A673 (cell line): ENCODE measurements at regions not wholly inside any gene's neighbourhood (a gene's known extent, or its start where the extent isn't known, plus 50 kb on each side); places are given as distances from the start of the nearest gene placed in this dataset.

Experiments used
- BruUV-seq: library from RNA; stranded (reverse); fragments of 400-500 nt; replicated peaks from 2 replicates; lab custom pipeline; 2021; lab: Mats Ljungman, UMichigan
- CTCF ChIA-PET: fragments of 300-600 bp; sonication (Branson Sonifier 250); formaldehyde crosslinking; loops from one replicate; lab custom pipeline; 2022; ENCODE audit warnings: antibody characterized with exemption; lab: Charles Lee
- POLR2A ChIA-PET: fragments of 300-600 bp; sonication (Branson Sonifier 250); formaldehyde crosslinking; loops from one replicate; lab custom pipeline; 2022; ENCODE audit warnings: antibody characterized with exemption; ENCODE audit not compliant: low non-redundant PET; lab: Charles Lee
- DNase-seq: peaks from one replicate; pipeline ENCODE4 v3.0.0-alpha.2; 2015; ENCODE audit warnings: low spot score
- H3K27ac ChIP-seq: fragments of 200-600 bp; sonication (generic); 2 replicates; pipeline ENCODE4 v1.5.1; 2016; ENCODE audit warnings: mixed run types, low read depth, mild to moderate bottlenecking, mixed read lengths, antibody characterized with exemption, low read length; ENCODE audit not compliant: poor library complexity, severe bottlenecking
- H3K27me3 ChIP-seq: fragments of 200-600 bp; sonication (generic); replicated peaks from 2 replicates; pipeline ENCODE4 v1.6.1; 2017; ENCODE audit warnings: mixed run types, low read depth, mild to moderate bottlenecking, mixed read lengths, antibody characterized with exemption, low read length; ENCODE audit not compliant: insufficient read depth, poor library complexity
- H3K36me3 ChIP-seq: fragments of 200-600 bp; sonication (generic); 2 replicates; pipeline ENCODE4 v1.6.1; 2016; ENCODE audit warnings: mixed run types, mild to moderate bottlenecking, mixed read lengths, antibody characterized with exemption, low read length; ENCODE audit not compliant: insufficient read depth, poor library complexity, severe bottlenecking
- H3K4me1 ChIP-seq: fragments of 200-600 bp; sonication (generic); 2 replicates; pipeline ENCODE4 v1.6.1; 2017; ENCODE audit warnings: mixed run types, mild to moderate bottlenecking, mixed read lengths, antibody characterized with exemption, low read length; ENCODE audit not compliant: insufficient read depth, poor library complexity, severe bottlenecking
- H3K4me3 ChIP-seq: fragments of 200-600 bp; sonication (generic); 2 replicates; pipeline ENCODE4 v1.5.1; 2016; ENCODE audit warnings: low read depth, mixed run types, mild to moderate bottlenecking, mixed read lengths, low read length; ENCODE audit not compliant: poor library complexity, severe bottlenecking
- H3K9me3 ChIP-seq: fragments of 200-600 bp; sonication (generic); 2 replicates; pipeline ENCODE4 v1.6.1; 2016; ENCODE audit warnings: mixed run types, low read depth, mild to moderate bottlenecking, mixed read lengths, antibody characterized with exemption, low read length; ENCODE audit not compliant: poor library complexity, severe bottlenecking
- EZH2 ChIP-seq: fragments of 200-600 bp; sonication (generic); IDR thresholded peaks from 2 replicates; pipeline ENCODE4 v1.6.1; 2017; ENCODE audit warnings: borderline replicate concordance, low read depth, mild to moderate bottlenecking, mixed read lengths, antibody characterized with exemption, low read length; ENCODE audit not compliant: poor library complexity, severe bottlenecking
- intact Hi-C: fragments of 100-400 bp; cut with micrococcal nuclease; formaldehyde crosslinking; loops from one replicate; pipeline ENCODE4 v1.10.0; 2022; ENCODE audit not compliant: unreplicated experiment
- TF ChIP-seq, protein P1 (sequence below): fragments of 300-800, 200-600 bp; sonication (generic); conservative IDR thresholded peaks from 2 replicates; pipeline ENCODE4 v1.5.1; 2017; ENCODE audit warnings: low read depth, mild to moderate bottlenecking, antibody characterized with exemption, low read length, moderate library complexity, mixed read lengths

- no TSS peak for BruUV-seq
- no peaks in the 10 kb centered on the region for H3K36me3 ChIP-seq
- H3K27ac ChIP-seq: no peak overlapping the region
- DNase-seq: no peak
- H3K9me3 ChIP-seq: no peaks in the 10 kb centered on the region
- CTCF ChIA-PET: no interaction called here
- intact Hi-C loops: no loop called here
- no peaks in the 10 kb centered on the region for H3K4me1 ChIP-seq
- H3K4me3 ChIP-seq: no peak overlapping the region
- POLR2A ChIA-PET: no interaction called here
- H3K27me3 ChIP-seq: no peaks in the 10 kb centered on the region
- no peak for TF ChIP-seq EZH2
- TF ChIP-seq, protein P1, sequence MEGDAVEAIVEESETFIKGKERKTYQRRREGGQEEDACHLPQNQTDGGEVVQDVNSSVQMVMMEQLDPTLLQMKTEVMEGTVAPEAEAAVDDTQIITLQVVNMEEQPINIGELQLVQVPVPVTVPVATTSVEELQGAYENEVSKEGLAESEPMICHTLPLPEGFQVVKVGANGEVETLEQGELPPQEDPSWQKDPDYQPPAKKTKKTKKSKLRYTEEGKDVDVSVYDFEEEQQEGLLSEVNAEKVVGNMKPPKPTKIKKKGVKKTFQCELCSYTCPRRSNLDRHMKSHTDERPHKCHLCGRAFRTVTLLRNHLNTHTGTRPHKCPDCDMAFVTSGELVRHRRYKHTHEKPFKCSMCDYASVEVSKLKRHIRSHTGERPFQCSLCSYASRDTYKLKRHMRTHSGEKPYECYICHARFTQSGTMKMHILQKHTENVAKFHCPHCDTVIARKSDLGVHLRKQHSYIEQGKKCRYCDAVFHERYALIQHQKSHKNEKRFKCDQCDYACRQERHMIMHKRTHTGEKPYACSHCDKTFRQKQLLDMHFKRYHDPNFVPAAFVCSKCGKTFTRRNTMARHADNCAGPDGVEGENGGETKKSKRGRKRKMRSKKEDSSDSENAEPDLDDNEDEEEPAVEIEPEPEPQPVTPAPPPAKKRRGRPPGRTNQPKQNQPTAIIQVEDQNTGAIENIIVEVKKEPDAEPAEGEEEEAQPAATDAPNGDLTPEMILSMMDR: no peak
Observed at GRCh38 chr13:44058067-44058466, 178.4 kb downstream of the LACC1 start.

DNA sequence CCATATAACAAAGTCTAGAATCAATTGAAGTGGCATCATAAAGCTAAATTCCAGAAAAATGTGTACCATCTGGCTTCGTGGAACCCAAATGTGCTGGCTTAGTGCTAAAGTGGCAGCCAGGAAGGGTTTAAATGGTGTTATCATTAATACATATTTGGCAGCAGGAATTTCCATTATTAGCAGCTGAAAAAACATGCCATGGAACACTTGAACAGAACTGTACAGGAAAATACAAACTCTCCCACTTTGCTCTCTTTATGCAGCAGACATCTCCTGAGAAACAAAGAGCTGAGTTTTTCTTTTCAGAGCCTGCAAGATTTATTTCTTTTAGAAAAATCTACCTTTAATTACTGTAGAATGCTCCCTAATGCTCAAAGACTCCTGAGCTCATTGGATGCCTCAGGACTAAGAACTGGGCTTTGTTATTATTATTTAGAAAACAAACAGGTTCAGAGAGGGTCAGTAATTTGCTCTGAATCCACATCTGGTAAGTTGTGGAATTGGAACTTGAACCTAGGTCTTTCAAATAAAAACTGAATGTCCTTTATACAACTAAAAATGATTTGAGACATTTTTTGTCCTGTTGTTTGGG is 179.0 kb downstream of the LACC1 start:
- intact Hi-C loops: no loop called here
- no peak for DNase-seq
- Histone ChIP-seq H3K36me3 (no peaks in the 10 kb centered on the region), H3K27ac (no peak overlapping the region), H3K4me1 (no peaks in the 10 kb centered on the region), H3K27me3 (no peaks in the 10 kb centered on the region), H3K9me3 (no peaks in the 10 kb centered on the region), H3K4me3 (no peak overlapping the region)
- POLR2A ChIA-PET: no interaction called here
- TF ChIP-seq, protein P1: no peak
- TF ChIP-seq EZH2: no peak
- CTCF ChIA-PET: no interaction called here
- no TSS peak for BruUV-seq

- H3K9me3 ChIP-seq: no peaks in the 10 kb centered on the region
- no peaks in the 10 kb centered on the region for H3K36me3 ChIP-seq
- H3K4me1 ChIP-seq: no peaks in the 10 kb centered on the region
- no peak overlapping the region for H3K27ac ChIP-seq
- H3K4me3 ChIP-seq: no peak overlapping the region
- ChIA-PET CTCF (no interaction called here), POLR2A (no interaction called here)
- no peaks in the 10 kb centered on the region for H3K27me3 ChIP-seq
- intact Hi-C loops: no loop called here
- TF ChIP-seq, protein P1: no peak
- TF ChIP-seq EZH2: no peak
- DNase-seq: peak; percentile 31
- BruUV-seq: no TSS peak
Observed at GRCh38 chr13:44061876-44062275, 182.2 kb downstream of the LACC1 start.
